CD14-positive monocyte (primary cell): ENCODE measurements at regions not wholly inside any gene's neighbourhood (a gene's known extent, or its start where the extent isn't known, plus 50 kb on each side); places are given as distances from the start of the nearest gene placed in this dataset.

Experiments
- DNase-seq, 3 donors: peaks; one replicate each; pipeline ENCODE4 v3.0.0-alpha.2; 2011 to 2022
- H2AFZ ChIP-seq: 2 replicates; pipeline ENCODE4 v1.6.0; 2012; ENCODE audit warnings: mild to moderate bottlenecking, low read depth, low read length, inconsistent platforms; ENCODE audit not compliant: insufficient read depth, poor library complexity, severe bottlenecking
- H3K27ac ChIP-seq, 2 donors: 1 replicate in 1 of 2; 2 replicates in 1 of 2; pipeline ENCODE4 v1.5.1; 2012 to 2013; ENCODE audit warnings: low read length in 2 of 2, control low read depth in 1 of 2, inconsistent platforms in 1 of 2, low read depth in 1 of 2, mild to moderate bottlenecking in 1 of 2
- H3K27me3 ChIP-seq, 2 donors: one replicate each; pipeline versions ENCODE4 v1.6.0 to v1.6.1; 2011 to 2013; ENCODE audit warnings: low read length in 2 of 2; ENCODE audit not compliant: control insufficient read depth in 2 of 2, insufficient read depth in 2 of 2
- H3K36me3 ChIP-seq, 2 donors: replicated peaks in 1 of 2; 1 replicate in 1 of 2; 2 replicates in 1 of 2; pipeline versions ENCODE4 v1.5.1 to v1.6.1; 2012 to 2013; ENCODE audit warnings: low read length in 2 of 2, control low read depth in 1 of 2, inconsistent platforms in 1 of 2, mild to moderate bottlenecking in 1 of 2; ENCODE audit not compliant: insufficient read depth in 2 of 2, control insufficient read depth in 1 of 2
- H3K4me1 ChIP-seq, 2 donors: 1 replicate in 1 of 2; 2 replicates in 1 of 2; pipeline versions ENCODE4 v1.5.1 to v1.6.1; 2012 to 2013; ENCODE audit warnings: low read length in 2 of 2, control low read depth in 1 of 2, inconsistent platforms in 1 of 2, mild to moderate bottlenecking in 1 of 2, moderate library complexity in 1 of 2; ENCODE audit not compliant: insufficient read depth in 2 of 2, control insufficient read depth in 1 of 2
- H3K4me2 ChIP-seq: replicated peaks from 2 replicates; pipeline ENCODE3; 2012; ENCODE audit warnings: low read length, moderate library complexity, mild to moderate bottlenecking; ENCODE audit not compliant: poor library complexity, severe bottlenecking; ENCODE audit errors: extremely low read depth
- H3K4me3 ChIP-seq, 3 experiments: fragments of 200-600 bp in 1 of 3; sonication (generic) in 1 of 3; replicated peaks in 1 of 3; 1 replicate in 2 of 3; 2 replicates in 1 of 3; pipeline ENCODE4 v1.5.1; 2011 to 2013; ENCODE audit warnings: low read length in 3 of 3, mild to moderate bottlenecking in 3 of 3, control low read depth in 2 of 3, low read depth in 2 of 3, inconsistent platforms in 1 of 3, moderate library complexity in 1 of 3
- H3K79me2 ChIP-seq: 2 replicates; pipeline ENCODE4 v1.6.0; 2012; ENCODE audit warnings: mild to moderate bottlenecking, control low read depth, inconsistent platforms, low read length, moderate library complexity; ENCODE audit not compliant: insufficient read depth
- H3K9ac ChIP-seq: 2 replicates; pipeline ENCODE4 v1.6.0; 2017; ENCODE audit warnings: low read length, mild to moderate bottlenecking; ENCODE audit not compliant: insufficient read depth, poor library complexity, severe bottlenecking
- H3K9me3 ChIP-seq, 2 donors: replicated peaks in 1 of 2; 1 replicate in 1 of 2; 2 replicates in 1 of 2; pipeline versions ENCODE4 v1.5.1 to v1.6.1; 2012 to 2013; ENCODE audit warnings: low read length in 2 of 2, control low read depth in 1 of 2; ENCODE audit not compliant: control insufficient read depth in 1 of 2, insufficient read depth in 1 of 2
- H4K20me1 ChIP-seq: 2 replicates; pipeline ENCODE4 v1.6.0; 2012; ENCODE audit warnings: mild to moderate bottlenecking, low read length, control low read depth, moderate library complexity; ENCODE audit not compliant: insufficient read depth
- H3K27ac Mint-ChIP-seq, 7 donors: one replicate each; pipeline ENCODE4 v1.8.0; 2020; ENCODE audit warnings: mild to moderate bottlenecking in 7 of 7, mixed read lengths in 7 of 7, moderate library complexity in 6 of 7, inconsistent platforms in 2 of 7
- H3K27me3 Mint-ChIP-seq, 3 donors: one replicate each; pipeline ENCODE4 v1.8.0; 2021 to 2022; ENCODE audit warnings: low read depth in 3 of 3, mild to moderate bottlenecking in 3 of 3, mixed read lengths in 3 of 3, moderate library complexity in 3 of 3, inconsistent platforms in 1 of 3
- H3K36me3 Mint-ChIP-seq, 2 donors: one replicate each; pipeline ENCODE4 v1.8.0; 2020; ENCODE audit warnings: mixed read lengths in 2 of 2, inconsistent platforms in 1 of 2, mild to moderate bottlenecking in 1 of 2
- H3K4me1 Mint-ChIP-seq: one replicate; pipeline ENCODE4 v1.8.0; 2020; ENCODE audit warnings: mild to moderate bottlenecking, mixed read lengths
- H3K4me3 Mint-ChIP-seq, 2 donors: one replicate each; pipeline ENCODE4 v1.8.0; 2020; ENCODE audit warnings: mild to moderate bottlenecking in 2 of 2, mixed read lengths in 2 of 2, moderate library complexity in 1 of 2
- H3K9me3 Mint-ChIP-seq, 7 donors: one replicate each; pipeline ENCODE4 v1.8.0; 2020 to 2022; ENCODE audit warnings: mixed read lengths in 7 of 7, mild to moderate bottlenecking in 6 of 7, moderate library complexity in 6 of 7, inconsistent platforms in 2 of 7
- CTCF ChIP-seq: fragments of 200-600 bp; IDR thresholded peaks from one replicate; pipeline ENCODE4 v1.8.0; 2022; ENCODE audit warnings: antibody characterized with exemption, mild to moderate bottlenecking
- WGBS: methylation state at CpG from one replicate; pipeline ENCODE4 v1.1.5; 2013; ENCODE audit warnings: missing lambda C conversion rate; ENCODE audit not compliant: insufficient coverage; 5-methylcytosine and 5-hydroxymethylcytosine counted together
- intact Hi-C, 2 donors: fragments of 100-400 bp; cut with micrococcal nuclease; formaldehyde crosslinking; loops; one replicate each; pipeline versions ENCODE4 v1.15.0 to v1.15.1; 2023

GRCh38 chr10:62610649-62611229 is 193.8 kb upstream of the ADO start:
- H3K27ac Mint-ChIP-seq: peak overlapping the region in 5 of 7 donors; percentile 14 to 68 (median 57)
- WGBS: 4% methylated on average over 4 of the region's 7 CpGs
- no peaks in the 10 kb centered on the region for H3K9me3 ChIP-seq

GRCh38 chr10:62613424-62613823 is 191.1 kb upstream of the ADO start:
- no peak for TF ChIP-seq CTCF
- peaks cover 4 to 10% (median 5%) of the 10 kb centered on the region in 3 donors for H3K27me3 Mint-ChIP-seq
- no peak overlapping the region for H2AFZ ChIP-seq
- H3K9me3 Mint-ChIP-seq: peaks cover 0 to 3% (median 0%) of the 10 kb centered on the region in 7 donors
- no peaks in the 10 kb centered on the region for H3K27me3 ChIP-seq
- no peak overlapping the region for H3K9ac ChIP-seq
- H3K4me3 Mint-ChIP-seq: no peak overlapping the region
- no peaks in the 10 kb centered on the region for H3K36me3 ChIP-seq
- H3K4me1 ChIP-seq: peaks cover 49 to 50% of the 10 kb centered on the region in 2 donors
- H3K4me1 Mint-ChIP-seq: peaks cover 52% of the 10 kb centered on the region
- no peak overlapping the region for H3K4me2 ChIP-seq
- peak overlapping the region in 3 of 7 donors; percentile 0 to 80 (median 58) for H3K27ac Mint-ChIP-seq
- DNase-seq: peak in 1 of 3 donors; percentile 60
- no peaks in the 10 kb centered on the region for H3K79me2 ChIP-seq
- peak overlapping the region in 1 of 2 donors; percentile 11 for H3K27ac ChIP-seq
- H3K9me3 ChIP-seq: no peaks in the 10 kb centered on the region
- no peak overlapping the region for H3K4me3 ChIP-seq
- intact Hi-C loops: loop anchor here (5.0 kb wide), 4 partner anchors 34 to 204 kb away; partner anchors contain the start of gene EGR2 (in 2 of the 2)
- no peaks in the 10 kb centered on the region for H4K20me1 ChIP-seq
- peaks cover 6% of the 10 kb centered on the region in 2 donors for H3K36me3 Mint-ChIP-seq
- 100% methylated on average over 1 of the region's 6 CpGs for WGBS

More at GRCh38 chr10:62610649-62611229, 193.8 kb upstream of the ADO start:
- Histone ChIP-seq H2AFZ (no peak overlapping the region), H3K9ac (no peak overlapping the region), H3K36me3 (no peaks in the 10 kb centered on the region), H3K79me2 (no peaks in the 10 kb centered on the region), H3K4me2 (no peak overlapping the region), H3K27me3 (no peaks in the 10 kb centered on the region), H3K4me3 (no peak overlapping the region), H4K20me1 (no peaks in the 10 kb centered on the region), H3K4me1 (peaks cover 24 to 25% of the 10 kb centered on the region in 2 donors), H3K27ac (no peak overlapping the region)
- intact Hi-C loops: loop anchor here (5.0 kb wide), 4 partner anchors 37 to 207 kb away; partner anchors contain the start of gene EGR2 (in 2 of the 2)
- Mint-ChIP-seq H3K4me3 (no peak overlapping the region), H3K9me3 (peaks cover 2 to 3% (median 3%) of the 10 kb centered on the region in 7 donors), H3K4me1 (peaks cover 26% of the 10 kb centered on the region), H3K27me3 (peaks cover 4 to 7% (median 6%) of the 10 kb centered on the region in 3 donors), H3K36me3 (peaks cover 3 to 6% of the 10 kb centered on the region in 2 donors)
- DNase-seq: peak; percentile 71 to 84 (median 79)
- peak; percentile 96 for TF ChIP-seq CTCF
